ENCODE measurements at regions not wholly inside any gene's neighbourhood (a gene's known extent, or its start where the extent isn't known, plus 50 kb on each side); places are given as distances from the start of the nearest gene placed in this dataset.

DNA sequence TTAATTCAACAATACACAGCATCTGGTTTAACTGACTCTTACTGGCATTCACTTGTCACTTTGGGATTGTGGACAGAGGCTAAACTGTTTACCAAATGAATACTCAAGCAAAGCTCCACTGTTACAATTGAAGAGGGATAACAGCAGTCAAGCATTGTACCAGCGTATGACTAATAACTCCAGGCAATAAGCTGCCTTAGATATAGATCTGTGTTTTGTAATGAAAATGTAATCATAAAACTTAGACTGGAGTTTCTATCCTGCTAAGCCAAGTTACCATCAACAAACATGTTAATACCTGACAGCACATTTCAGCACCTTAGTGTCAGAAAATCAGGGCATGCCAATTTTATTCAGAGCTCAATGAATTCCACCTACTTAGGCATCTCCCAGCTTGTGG, 889.5 kb downstream of the EPHA4 start:
- DNase-seq (ENCODE audit: low read depth): peak; percentile 7
- no peak overlapping the region for H3K4me3 ChIP-seq (ENCODE audit: low read depth, low read length)
- TF ChIP-seq, protein P1, sequence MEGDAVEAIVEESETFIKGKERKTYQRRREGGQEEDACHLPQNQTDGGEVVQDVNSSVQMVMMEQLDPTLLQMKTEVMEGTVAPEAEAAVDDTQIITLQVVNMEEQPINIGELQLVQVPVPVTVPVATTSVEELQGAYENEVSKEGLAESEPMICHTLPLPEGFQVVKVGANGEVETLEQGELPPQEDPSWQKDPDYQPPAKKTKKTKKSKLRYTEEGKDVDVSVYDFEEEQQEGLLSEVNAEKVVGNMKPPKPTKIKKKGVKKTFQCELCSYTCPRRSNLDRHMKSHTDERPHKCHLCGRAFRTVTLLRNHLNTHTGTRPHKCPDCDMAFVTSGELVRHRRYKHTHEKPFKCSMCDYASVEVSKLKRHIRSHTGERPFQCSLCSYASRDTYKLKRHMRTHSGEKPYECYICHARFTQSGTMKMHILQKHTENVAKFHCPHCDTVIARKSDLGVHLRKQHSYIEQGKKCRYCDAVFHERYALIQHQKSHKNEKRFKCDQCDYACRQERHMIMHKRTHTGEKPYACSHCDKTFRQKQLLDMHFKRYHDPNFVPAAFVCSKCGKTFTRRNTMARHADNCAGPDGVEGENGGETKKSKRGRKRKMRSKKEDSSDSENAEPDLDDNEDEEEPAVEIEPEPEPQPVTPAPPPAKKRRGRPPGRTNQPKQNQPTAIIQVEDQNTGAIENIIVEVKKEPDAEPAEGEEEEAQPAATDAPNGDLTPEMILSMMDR (IDR thresholded peaks at IDR 0.05; ENCODE audit: insufficient read depth, low read depth, low read length): no peak

DNA sequence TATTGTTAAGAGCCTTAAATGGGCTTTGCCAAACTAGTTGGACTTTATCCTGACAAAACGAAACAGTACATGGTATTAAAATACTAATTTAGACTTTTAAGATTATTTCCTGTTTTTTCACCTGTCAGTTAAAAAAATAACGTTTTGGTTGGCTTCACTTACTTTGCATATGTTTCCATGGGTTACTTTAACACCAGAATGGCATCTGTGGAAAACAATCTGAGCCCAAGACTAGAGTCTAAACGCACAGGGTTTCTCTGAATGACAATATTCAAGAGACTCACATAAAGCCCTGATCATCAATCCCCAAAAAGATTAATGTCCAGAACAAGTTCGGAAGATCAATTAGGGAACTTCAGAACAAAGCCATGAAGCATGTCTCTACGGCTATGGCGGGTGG, 888.0 kb downstream of the EPHA4 start:
- TF ChIP-seq, protein P1 (IDR thresholded peaks at IDR 0.05; ENCODE audit: insufficient read depth, low read depth, low read length): no peak
- DNase-seq (ENCODE audit: low read depth): no peak
- H3K4me3 ChIP-seq (ENCODE audit: low read depth, low read length): no peak overlapping the region

DNA sequence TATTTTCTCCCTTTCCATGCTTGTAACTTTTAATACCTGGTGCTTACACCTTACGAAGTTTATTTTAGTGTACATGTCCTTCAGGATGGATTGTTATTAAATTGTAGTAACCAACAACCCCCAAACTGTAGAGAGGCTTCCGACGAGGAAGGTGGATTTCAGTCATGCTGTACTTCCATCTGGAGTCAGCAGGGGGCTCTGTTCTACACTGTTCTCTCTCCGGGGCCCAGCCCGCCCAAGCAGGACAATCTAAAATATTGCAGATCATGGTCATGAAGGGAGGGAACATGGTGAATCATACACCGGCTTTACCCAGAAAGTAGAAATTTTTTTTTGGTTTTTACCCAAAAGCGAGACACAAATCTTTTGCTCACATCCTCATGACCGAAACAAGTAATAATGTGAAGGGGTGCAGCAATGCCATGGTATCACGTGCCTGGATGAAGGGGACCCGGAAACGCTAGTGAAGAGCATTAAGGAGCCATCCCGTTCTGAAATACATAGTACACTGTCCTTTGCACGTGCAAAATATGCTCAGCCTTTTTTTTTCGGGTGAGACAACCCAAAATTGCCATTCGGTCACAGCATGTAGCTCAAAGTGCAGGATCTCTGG, 884.8 kb downstream of the EPHA4 start:
- peak; percentile 43 for DNase-seq (ENCODE audit: low read depth)
- TF ChIP-seq, protein P1 (IDR thresholded peaks at IDR 0.05; ENCODE audit: insufficient read depth, low read depth, low read length): peak; percentile 80
- no peak overlapping the region for H3K4me3 ChIP-seq (ENCODE audit: low read depth, low read length)

DNA sequence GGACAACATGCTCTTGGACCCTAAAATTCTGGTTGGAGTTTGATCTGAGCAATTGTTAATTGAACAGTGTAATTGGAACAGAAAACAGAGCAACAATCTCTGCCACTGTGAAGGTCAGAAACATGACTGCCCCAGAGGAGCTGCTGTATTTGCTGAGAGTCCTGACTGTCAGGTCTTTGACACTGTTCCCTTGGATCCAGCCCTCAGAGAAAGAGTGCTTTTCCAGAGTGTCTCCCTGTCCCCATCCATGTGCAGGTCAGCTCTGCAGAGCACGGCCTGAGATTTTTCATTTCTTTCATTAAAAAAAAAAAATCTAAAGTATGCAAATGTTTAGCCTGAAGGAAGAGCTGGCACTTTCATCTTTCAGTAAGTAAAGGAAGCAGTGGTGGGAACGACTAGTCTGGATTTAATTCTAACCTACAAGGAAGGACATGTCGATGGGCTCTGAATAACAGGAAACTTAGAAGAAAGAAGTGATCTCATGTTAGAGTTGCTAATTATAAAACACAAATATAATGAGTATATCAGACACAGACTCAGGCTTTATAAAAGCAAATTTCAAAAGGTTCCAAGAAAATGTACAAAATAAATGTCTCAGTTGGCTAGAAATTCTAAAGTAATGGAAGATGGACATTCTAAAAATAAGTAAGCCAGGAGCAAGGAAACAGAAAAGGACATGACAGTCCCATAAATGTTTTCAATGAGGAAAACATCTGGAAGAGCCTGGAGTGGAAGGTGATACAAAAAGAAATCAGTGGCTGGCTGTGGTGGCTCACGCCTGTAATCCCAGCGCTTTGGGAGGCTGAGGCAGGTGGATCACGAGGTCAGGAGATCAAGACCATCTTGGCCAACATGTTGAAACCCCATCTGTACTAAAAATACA, 876.5 kb downstream of the EPHA4 start:
- DNase-seq (ENCODE audit: low read depth): no peak
- TF ChIP-seq, protein P1 (IDR thresholded peaks at IDR 0.05; ENCODE audit: insufficient read depth, low read depth, low read length): no peak

DNA sequence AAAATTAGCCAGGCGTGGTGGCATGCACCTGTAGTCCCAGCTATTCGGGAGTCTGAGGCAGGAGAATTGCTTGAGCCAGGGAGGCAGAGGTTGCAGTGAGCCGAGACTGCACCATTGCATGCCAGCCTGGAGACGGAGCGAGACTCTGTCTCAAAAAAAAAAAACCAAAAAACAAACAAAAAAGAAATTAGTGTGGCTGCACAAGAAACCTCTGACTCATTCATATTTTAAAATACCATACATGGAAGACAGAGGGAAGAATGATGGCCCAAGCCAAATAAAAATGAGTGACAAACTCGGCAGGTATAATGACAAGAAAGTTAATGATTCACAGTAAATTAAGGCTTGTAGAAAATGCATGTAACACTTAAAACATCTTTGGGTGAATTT, 875.8 kb downstream of the EPHA4 start:
- TF ChIP-seq, protein P1 (IDR thresholded peaks at IDR 0.05; ENCODE audit: insufficient read depth, low read depth, low read length): no peak
- DNase-seq (ENCODE audit: low read depth): no peak
- no peak overlapping the region for H3K4me3 ChIP-seq (ENCODE audit: low read depth, low read length)

More for the DNA sequence above, 876.5 kb downstream of the EPHA4 start:
- H3K4me3 ChIP-seq (ENCODE audit: low read depth, low read length): no peak overlapping the region

DNA sequence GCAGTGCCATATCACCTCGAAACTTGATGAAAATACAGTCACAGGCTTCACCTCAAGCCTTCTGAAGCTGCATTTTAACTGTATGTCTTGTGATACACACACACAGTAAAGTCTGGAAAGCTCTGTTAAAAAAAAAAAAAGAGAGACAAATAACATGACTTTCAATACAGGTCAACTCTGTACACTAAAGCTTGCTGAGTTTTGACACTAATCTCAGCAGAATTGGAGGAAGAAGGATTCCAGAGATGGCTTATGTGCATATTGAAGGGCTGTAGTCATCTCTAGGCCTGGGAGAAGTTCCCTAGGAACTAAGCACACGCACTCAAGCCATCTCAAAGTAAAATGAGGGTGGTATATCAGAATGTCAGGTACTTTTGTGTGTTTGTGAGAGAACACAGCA, 875.1 kb downstream of the EPHA4 start:
- DNase-seq (ENCODE audit: low read depth): no peak
- TF ChIP-seq, protein P1 (IDR thresholded peaks at IDR 0.05; ENCODE audit: insufficient read depth, low read depth, low read length): no peak

More for the DNA sequence above, 875.1 kb downstream of the EPHA4 start:
- H3K4me3 ChIP-seq (ENCODE audit: low read depth, low read length): no peak overlapping the region
